Coronary artery (tissue), 2 donors: ENCODE measurements at regions not wholly inside any gene's neighbourhood (a gene's known extent, or its start where the extent isn't known, plus 50 kb on each side); places are given as distances from the start of the nearest gene placed in this dataset.

Experiments used
- DNase-seq: peaks from one replicate; pipeline ENCODE4 v3.0.0-alpha.2; 2017; ENCODE audit warnings: low spot score
- H3K27ac ChIP-seq, 2 donors: fragments of 200-600 bp; sonication (generic); one replicate each; pipeline ENCODE4 v1.5.1; 2016 to 2019
- H3K4me3 ChIP-seq: fragments of 200-600 bp; sonication (generic); 2 replicates; pipeline ENCODE4 v1.5.1; 2016; ENCODE audit warnings: mild to moderate bottlenecking, moderate library complexity
- CTCF ChIP-seq: fragments of 200-600 bp; sonication (generic); IDR thresholded peaks from one replicate; pipeline ENCODE4 v1.5.1; 2019; ENCODE audit warnings: antibody characterized with exemption

DNA sequence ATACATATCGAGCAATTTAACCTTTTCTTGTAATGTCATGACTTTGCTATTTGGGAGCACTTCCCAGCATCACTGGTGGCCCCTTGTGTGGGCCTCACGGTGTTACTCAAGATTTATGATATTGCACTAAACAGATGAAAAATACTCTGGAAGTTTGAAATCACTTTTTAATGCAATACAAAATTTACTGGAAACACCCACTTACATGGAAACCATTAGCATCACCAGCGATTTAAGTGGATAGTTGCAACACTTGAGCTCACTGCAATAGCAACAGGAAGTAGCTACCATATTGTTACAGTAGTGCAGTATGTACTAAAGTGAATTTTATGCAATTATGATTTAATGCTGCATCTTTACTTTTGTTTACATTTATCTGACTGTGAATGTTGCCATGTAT is 184.4 kb downstream of the MDFIC start:
- no peak for DNase-seq
- no peak overlapping the region for H3K27ac ChIP-seq
- TF ChIP-seq CTCF, result no peak
- no peak overlapping the region for H3K4me3 ChIP-seq

DNA sequence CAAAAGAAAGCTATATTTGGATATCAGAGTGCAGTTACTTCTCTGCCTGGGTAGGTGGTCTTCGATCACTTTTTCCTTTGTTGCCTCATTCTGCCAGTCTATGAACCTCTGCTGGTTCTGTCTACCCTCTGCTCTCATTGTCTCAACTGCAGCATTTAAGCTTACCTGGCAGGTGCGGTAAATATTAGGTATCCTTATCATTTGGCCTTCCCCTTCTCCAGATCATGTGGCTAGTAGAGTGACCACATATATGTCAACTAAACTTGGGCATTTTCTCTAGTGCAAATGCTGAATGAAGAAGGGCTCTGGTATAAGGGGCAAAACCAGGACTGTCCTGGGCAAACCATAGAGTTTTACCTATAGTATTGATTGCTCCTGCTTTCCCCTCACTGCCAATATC is 180.8 kb downstream of the MDFIC start:
- Histone ChIP-seq H3K27ac (no peak overlapping the region), H3K4me3 (no peak overlapping the region)
- no peak for DNase-seq
- no peak for TF ChIP-seq CTCF

GRCh38 chr7:115101199-115101598 is 179.3 kb downstream of the MDFIC start:
- H3K27ac ChIP-seq, result no peak overlapping the region
- no peak for DNase-seq
- no peak overlapping the region for H3K4me3 ChIP-seq
- TF ChIP-seq CTCF, result no peak

GRCh38 chr7:115099906-115100305 is 178.0 kb downstream of the MDFIC start:
- DNase-seq, result no peak
- TF ChIP-seq CTCF, result no peak
- Histone ChIP-seq H3K4me3 (no peak overlapping the region), H3K27ac (no peak overlapping the region)

GRCh38 chr7:115097175-115097671 is 175.3 kb downstream of the MDFIC start:
- no peak for DNase-seq
- no peak for TF ChIP-seq CTCF
- Histone ChIP-seq H3K4me3 (no peak overlapping the region), H3K27ac (no peak overlapping the region)

DNA sequence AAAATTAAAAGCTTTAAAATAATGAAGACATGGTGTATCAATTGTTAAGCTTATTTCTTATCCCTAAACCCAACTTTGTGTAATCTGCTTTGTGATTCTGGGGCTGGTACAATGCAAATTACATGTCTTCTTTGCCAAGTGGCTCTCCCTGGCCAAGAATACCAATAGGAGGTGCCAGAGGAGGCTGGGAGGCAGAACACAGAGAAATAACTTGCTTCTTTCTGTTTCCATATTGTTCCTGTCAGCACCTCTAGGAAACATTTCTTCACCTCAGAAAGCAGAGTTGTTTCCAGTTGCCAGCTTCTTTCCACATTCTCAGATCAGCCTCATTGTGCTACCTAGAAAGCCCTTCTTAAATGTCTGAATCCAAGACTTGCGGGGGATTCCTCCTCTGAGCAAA is 174.4 kb downstream of the MDFIC start:
- DNase-seq, result no peak
- no peak overlapping the region for H3K4me3 ChIP-seq
- no peak for TF ChIP-seq CTCF
- H3K27ac ChIP-seq, result no peak overlapping the region

- no peak overlapping the region for H3K27ac ChIP-seq
- H3K4me3 ChIP-seq, result no peak overlapping the region
- no peak for DNase-seq
- TF ChIP-seq CTCF, result no peak
Measured at GRCh38 chr7:115094163-115094562, 172.3 kb downstream of the MDFIC start.
